Left forelimb (tissue), 1 donor: ENCODE measurements at regions not wholly inside any gene's neighbourhood (a gene's known extent, or its start where the extent isn't known, plus 50 kb on each side); places are given as distances from the start of the nearest gene placed in this dataset.

ENCODE experiments used
- DNase-seq: peaks from one replicate; pipeline ENCODE4 v3.0.0-alpha.2; 2018; ENCODE audit warnings: low spot score

DNA sequence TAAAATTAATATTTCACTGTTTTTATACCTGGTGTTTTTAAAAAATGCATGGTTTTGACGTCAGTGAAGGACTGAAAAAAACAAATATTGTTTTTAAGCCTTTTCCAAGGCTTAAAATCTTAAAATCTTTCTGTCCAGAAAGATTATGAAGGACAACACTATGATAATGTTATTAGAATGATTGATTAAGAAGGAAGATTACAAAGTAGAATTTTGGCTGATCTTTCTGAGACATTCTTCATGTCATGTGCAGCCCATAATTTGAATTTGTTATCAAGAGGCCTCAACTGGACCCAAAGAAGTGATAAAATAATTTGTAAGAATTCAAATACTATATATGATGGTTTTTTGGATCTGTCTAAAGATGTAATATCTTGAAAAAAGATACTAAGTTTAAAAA lies 584.4 kb upstream of the CXADR start:
- no peak for DNase-seq

DNA sequence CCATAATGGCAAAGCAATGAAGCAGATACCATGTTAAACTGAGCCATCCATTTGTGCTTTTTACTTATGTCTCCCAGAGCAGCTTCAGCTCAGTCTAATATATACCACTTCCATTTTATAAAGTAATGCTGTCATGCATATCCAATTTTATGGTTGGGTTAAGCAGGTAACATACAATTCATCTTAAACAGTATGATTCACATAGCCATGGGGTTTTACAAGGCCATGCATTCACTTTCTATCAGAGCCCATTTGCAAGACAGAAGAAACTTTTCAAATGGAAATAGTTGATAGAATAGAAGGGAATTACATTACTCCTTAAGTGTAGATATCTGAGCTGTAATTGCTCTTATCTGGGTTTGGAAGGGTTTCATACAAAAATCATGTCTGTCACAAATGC lies 580.5 kb upstream of the CXADR start:
- DNase-seq = no peak

DNA sequence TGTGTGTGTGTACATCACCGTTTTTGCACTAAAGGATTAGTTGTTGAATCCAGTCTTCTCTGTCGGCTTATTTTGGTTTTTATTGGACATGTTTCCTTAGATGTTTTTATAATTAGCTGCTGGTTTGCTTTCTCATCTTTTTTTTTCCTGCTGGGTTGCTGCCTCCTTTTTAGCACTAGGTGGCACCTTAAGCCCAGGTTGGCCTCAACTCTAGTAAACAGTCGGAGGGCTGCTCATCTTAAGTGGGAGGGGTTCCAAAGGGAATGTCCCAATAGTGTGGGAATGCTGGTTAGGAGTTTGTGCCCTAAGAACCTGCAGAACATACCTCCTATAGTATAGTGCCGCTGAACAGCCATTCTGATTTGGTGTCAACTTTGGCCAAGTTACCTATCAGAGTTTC lies 570.1 kb upstream of the CXADR start:
- DNase-seq = no peak

DNA sequence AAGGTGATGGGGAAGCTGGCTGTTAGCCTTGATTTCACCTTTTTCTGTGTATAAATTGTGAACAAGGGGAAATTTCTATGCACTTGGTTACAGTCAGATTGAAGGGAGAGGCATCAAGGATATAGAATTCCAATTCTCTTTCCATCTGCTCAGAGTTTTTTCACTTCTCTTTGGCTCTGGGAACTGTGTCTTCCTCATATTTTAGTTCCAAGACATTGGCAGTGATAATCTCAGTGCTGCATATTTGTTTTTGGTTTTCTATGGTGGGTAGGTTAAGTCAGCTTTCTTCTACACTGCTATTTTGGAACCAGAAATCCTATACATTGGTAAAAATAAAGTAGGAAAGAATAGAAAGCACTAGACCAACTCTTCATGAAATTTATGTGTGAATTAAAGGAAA lies 569.6 kb upstream of the CXADR start:
- DNase-seq = no peak

DNA sequence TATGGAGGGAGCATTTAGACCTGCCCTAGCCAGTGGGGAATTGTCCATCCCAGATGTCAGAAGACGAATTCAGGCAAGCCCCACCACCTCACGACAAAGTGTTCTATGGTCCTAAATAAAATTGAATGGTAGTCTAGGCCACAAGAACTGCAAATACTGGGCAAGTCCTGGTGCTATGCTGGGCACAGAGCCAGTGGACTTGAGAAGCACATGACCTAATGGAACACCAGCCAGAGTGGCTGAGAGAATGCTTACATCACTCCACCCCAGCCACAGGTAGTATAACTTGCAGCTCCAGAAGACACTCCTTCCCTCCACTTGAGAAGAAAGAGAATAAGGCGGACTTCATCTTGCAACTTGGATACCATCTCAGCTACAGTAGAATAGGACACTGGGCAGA lies 567.3 kb upstream of the CXADR start:
- no peak for DNase-seq

DNA sequence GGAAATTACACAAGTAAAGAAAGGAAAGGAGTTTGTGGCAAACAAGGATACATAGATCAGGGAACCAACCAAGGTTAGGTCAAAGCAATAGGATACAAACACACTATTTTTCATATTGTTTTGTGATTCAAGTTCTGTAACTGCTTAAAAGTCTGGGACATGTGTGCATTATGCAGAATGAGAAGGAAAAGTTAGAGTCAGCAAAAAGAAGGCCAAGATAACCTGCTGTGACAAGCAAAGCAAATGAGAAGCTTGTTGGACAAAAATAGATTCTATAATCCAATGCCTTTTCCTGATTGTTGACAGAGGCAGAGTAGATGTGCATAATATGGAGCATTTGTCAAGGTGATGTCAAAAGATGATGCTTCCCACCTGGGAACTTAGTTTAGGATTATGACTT lies 556.0 kb upstream of the CXADR start:
- no peak for DNase-seq

DNA sequence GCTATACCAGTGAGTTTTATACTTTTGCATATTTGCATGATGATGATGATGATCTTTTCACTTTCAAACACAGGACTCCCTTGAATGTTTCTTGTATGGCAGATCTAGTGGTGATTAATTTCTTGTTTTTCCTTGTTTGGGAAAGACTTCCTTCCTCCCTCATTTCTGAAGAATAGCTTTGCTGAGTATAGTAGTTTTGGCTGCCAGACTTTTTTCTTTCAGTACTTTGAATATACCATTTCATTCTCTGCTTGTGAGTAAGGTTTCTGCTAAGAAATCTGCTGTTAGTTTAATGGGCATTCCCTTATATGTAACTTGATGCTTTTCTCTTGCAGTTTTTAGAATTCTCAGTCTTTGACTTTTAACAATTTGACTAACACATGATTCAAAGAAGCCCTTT lies 547.4 kb upstream of the CXADR start:
- no peak for DNase-seq

DNA sequence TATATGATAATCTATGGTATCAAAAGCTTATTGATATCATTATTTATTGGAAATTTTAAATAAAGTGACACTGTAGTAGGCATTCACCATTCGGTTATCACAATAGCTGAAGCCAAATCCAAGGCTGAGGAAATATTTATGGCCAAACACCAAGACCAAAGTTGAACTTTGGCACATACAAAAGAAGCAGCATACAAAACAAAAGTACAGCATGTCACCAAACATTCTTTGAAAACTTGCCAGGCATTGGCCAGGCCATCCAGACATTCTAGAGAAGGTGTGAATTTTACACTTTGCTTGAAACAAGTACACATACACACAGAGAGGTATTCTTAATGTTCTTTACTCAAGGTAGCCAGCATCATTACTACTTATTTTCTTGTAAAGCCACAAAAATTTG lies 544.4 kb upstream of the CXADR start:
- DNase-seq = no peak

DNA sequence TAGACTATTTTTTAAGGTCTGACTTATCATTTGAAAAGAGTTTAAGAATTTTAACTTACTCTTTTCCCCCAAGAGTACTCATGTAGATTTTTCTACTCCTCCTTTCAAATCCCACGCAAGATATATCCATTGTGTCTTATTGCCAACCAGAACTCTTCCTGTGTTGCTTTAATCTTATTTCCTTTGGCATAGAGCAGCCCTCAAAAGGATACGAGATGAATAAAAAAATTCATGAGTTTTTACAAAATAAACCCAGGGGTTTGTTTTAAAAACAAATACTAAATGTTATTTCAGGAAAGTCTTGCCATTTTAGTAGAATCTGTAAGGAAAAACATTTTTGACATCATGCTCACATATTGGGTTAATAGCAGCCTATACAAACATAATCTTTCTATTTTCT lies 543.2 kb upstream of the CXADR start:
- DNase-seq = no peak

DNA sequence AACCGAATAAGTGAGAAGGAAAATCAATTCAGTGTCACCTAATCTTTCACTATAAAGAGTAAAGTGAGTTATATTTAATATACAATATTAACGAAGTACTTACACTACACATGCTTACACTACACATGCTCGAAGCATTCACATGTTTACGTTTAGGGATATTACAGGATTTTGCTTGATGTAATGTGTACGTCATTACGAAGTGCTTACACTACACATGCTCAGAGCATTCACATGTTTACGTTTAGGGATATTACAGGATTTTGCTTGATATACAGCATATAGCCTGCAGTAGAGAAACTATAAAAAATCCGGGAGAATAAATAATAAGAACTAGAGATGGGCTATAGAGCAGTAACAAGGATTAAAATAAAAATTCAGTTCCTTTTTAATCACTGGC lies 538.8 kb upstream of the CXADR start:
- no peak for DNase-seq

DNA sequence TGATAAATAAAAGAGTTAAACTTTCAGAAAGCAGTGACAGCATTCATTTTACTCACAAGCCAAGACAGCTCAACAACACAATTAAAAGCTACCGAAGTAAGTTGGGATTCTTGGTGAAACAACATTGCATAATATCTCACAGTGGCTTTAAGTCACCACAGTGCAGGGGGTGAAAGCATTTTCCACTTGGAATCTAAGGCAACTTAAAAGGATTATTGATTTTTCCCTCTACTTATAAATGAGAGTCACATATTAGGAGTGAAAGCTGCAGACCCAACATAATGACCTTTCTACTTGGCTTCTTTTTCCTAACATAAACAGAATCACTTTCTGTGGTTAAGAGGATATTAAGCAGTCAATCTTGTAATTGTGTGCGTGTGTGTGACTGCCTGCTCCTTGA lies 536.6 kb upstream of the CXADR start:
- no peak for DNase-seq

DNA sequence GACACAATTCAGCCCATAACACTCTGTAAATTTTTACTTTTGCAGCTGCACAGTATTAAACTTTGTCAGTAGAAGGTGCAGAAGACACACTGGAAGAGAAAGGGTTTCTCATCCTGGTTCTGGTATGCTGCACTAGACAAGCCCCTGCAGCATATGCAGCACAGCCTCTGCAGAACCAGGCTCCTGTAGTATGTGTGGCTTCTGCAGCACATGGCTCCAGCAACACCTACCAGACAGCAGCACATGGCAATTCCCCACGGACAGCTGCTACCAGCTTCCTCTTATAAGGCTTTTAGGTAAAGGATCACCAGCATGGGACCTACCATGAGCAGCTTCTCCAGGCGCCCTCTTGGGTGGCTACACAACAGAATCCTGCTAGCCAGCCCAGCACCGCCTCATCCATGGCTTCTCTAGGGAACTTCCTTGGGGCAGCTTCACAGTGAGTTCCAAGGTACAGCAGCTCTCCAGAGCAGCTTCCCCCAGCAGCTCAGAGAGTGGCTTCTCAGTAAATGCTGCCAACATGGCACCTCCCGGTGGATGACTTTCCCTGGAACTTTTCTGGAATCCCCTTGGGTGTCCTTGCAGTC lies 534.4 kb upstream of the CXADR start:
- DNase-seq = no peak

DNA sequence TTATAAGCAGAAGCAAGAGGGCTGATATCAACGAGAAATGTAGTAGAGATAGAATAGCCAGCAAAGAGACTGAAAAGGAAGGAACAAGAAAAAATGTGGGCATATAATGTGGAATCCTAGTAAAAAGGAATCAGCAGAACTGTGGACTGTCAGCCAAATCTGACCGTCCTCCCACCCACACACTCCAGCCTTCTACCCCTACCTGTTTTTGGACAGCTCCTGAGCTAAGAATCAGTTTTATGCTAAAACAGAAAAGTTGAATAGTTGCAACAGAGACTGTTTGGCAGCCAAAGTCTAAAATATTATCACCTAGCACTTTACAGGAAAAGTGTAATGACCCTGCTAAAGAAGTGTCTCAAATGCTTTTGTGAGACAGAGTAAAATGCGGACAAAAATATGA lies 533.3 kb upstream of the CXADR start:
- no peak for DNase-seq

DNA sequence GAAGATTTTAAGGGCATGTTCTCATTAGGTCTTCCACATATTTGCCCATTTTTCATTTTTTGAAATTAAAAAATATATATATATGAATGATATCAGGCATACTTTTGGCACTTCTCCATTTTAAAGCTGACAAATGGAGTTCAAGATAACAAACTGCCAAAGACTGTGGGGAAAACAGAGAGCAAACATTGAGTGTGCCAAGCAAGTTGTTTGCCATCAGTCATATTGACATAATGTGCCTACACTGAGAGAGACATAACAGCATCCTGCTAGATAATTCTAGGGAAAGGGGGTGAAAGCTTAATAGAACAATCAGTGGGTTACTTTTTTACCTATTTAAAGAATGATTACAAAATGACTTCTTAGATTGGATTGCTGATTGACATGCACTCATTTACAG lies 529.4 kb upstream of the CXADR start:
- DNase-seq = no peak

DNA sequence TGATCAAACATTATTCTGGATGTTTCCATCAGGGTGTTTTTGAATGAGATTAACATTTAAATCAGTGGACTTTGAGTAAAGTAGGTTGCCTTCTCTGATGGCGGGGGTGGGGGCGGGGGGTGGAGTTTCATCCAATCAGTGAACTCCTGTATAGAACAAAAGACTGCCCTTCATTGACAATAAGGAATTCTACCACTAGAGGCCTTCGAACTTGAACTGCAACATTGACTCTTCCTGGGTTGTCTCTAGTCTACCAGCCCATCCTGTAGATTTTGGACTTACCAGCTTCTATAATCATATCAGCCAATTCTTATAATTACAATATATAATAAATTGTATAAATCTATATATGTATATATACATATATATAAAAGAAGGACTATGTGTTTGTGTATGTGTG lies 520.4 kb upstream of the CXADR start:
- DNase-seq = no peak

DNA sequence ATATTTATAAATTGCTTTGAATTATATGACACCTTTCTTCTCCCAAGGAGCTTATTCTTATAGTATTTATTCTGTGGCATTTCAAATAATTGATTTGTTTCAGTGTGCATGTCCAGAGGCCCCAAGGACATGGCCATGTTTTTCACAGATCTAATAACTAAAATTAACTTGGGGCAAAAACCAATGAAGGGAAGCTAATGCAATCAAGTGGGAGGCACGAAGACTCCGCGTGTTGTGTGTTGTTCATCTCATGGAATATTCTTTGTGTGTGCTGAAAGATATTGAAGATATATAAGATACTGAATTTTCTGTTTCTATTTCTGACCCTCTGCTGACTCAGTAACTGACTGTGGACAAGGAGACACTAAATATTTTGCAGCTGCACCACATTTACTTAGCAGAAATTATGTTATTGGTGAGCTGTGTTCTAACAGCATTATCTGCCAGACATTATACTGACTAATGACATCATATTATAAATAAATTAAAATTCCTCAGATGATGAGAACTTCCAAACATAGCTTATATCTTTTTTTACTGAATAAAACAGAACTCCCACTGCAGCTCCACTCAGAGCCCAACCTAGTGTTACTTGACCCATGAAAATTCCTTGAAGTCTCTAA lies 519.3 kb upstream of the CXADR start:
- no peak for DNase-seq

DNA sequence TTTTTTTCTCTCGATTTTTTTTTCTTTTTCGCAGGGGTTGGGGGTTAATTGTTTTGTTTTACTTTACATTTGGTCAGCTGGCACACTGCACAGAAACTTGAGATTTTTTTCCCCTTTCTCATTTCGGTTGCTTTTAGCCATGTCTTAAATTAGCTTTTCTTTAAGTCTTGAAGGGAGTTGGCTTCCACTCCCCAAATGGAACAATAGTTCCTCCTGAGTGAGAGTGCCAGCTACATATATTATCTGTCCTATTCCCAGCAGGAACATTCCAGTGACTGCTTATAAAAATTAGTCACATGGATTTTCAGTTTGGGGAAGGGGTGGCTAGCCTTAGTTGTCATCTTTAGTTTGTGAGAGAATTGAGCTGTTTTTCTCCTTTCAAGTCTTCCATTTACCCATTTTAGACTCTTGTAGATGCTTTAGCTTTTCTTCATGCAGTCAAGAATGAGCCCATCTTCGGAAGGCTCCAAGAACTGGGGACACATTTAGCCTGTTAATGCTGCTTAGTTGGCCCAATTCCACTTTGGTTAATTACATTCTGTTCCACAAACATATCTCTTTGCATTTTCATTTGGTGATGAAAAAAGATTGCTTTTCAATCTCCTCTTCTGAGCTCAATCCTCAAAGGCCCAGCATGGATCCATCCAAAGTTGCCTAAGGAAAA lies 510.1 kb upstream of the CXADR start:
- no peak for DNase-seq

DNA sequence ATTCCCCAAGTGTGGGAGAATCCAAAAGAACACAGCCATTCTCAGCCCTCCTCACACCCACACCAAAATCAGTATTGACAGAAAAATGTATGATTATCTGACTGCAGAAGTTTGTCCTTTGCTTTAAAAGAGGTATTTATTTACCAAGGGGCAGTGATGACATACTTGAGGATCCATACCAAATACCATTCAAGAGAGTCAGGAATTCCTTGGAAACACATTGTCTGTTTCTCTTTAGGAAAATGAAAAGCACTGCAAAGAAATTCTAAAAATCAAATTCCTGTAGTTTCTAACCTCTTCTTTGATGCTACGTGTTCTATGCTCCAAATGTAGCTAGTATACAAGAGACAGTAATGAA lies 509.6 kb upstream of the CXADR start:
- DNase-seq = no peak

DNA sequence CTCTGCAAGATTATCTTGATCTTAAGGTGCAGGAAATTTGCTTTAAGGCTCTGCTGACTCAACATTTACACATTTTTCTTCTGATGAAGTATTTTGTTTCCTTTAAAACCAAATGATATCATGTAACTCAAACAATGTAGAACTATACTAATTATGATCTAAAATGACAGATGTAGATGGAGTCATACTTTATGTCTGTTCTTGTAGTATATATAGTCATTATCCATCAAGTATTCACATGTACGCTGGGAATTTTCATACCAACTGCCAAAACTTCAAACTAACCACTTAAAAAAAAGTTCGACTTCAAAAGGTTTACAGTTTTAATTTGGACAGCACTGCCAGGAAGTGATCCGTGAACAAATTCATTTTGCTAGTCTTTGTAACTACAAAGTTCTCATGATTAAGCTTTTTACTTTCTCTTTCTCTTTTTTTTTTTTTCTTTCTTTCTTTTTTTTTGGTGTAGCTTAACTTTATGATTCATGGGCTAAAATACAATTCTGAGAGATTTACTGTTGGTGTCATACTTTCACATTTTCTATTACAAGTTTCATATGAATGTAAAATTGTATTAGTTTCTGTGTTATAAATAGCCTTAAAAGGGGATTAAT lies 509.0 kb upstream of the CXADR start:
- no peak for DNase-seq

DNA sequence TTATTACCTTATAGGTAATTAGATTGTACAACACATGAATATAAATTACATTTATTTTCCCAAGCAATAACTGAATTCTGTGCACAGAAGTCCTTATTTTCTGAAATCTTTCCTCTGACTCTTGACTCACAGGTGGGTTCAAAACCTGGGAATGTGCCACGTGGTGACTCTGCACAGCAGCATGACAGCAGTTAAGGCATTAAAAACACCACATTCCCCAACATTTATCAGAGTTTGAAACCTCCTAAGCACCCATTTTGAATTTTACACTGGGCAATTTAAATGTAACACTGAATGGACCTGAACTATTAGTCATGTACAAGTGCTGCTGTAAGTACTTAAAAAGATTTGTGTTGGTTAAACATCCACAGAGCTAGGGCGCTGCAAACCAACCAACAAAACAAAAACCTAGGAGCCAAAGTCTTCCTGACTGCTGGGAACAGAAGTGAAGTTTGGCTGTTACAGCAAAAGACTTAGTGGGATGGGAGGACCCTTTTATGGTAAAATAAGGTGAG lies 480.6 kb upstream of the CXADR start:
- DNase-seq = no peak

DNA sequence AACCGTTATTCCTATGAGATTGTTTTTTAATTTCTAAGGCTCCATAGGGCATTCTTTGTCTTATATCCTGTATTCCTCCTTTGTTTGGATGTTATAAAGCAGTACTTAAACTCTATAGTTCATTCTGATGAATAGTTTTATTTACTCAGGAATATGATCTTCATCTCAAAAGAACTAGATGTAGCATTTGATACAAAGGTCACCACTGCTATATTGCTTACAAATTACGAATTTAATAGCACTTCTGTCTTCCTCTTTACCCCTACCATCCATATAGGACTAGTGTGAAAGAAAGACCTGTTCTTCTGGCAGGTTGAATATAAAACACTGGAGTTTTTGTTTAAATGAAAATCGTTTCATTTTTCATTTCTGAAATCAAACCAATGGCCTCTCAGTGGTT lies 468.1 kb upstream of the CXADR start:
- no peak for DNase-seq

DNA sequence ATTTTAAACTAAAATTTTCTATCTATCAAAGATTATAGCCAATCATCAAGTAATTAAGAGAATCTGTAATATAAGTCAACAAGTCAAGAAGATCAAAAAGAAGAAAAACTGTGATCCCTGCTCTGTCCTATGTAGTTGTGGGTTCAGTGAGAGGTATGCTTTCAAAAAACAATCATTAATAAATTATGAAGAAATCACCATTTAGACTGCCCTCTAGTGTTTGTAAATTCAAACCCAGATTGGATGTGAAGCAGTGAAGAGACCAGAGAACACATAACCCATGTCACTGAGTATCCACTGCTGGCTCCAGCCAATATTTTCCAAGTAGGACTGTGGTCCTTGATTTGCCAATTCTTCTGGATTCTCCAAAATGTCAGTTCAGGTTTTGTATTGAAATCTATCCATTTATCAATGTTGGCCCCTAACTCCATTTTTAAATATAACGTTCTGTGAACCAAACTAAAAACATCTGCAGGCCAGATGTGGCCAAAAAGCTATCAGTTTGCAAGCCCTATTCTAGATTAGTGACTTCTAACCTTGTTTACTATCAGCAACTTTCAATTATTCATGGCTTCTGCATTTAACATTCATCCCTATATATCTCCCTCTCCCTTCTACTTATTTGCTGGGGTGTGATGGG lies 467.5 kb upstream of the CXADR start:
- DNase-seq = no peak

DNA sequence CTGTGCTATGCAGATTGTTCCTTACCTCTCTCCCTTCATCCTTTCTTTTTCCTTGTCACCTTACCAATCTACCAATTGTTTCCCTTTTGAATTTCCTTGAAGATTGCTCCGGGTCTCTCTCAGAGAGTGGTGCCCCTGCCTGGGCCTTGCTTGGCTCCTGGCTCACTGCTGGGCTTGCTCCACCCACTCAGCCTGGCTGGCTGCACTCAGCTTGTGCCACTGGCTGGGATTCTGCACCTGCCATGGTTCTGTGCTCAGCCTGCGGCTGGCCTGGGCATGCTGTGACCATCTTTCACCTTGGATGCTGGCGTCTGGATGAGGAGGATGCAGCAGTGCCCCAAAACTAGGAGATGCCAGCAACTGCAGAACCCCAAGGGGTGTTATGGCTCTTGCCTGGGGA lies 463.9 kb upstream of the CXADR start:
- DNase-seq = no peak
